ENCODE measurements at regions not wholly inside any gene's neighbourhood (a gene's known extent, or its start where the extent isn't known, plus 50 kb on each side); places are given as distances from the start of the nearest gene placed in this dataset.
"Not testable (repeated sequence)": the region's sequence is repeated elsewhere in the genome, so short reads cannot be mapped to it uniquely, and the experiment has no call there.

- DNase-seq = no peak
Observed at GRCh38 chrX:51151734-51152133, 180.9 kb upstream of the NUDT10 start.

- no peak for DNase-seq
Observed at GRCh38 chrX:51155157-51155556, 177.5 kb upstream of the NUDT10 start.

GRCh38 chrX:51155566-51155965 is 177.1 kb upstream of the NUDT10 start:
- no peak for DNase-seq

- DNase-seq = no peak
Observed at GRCh38 chrX:51158231-51158630, 174.4 kb upstream of the NUDT10 start.

- not testable (repeated sequence) for DNase-seq
Observed at GRCh38 chrX:51159378-51159777, 173.2 kb upstream of the NUDT10 start.

GRCh38 chrX:51163730-51164129 is 168.9 kb upstream of the NUDT10 start:
- no peak for DNase-seq

GRCh38 chrX:51178356-51178900 is 154.2 kb upstream of the NUDT10 start:
- DNase-seq = not testable (repeated sequence)

- not testable (repeated sequence) for DNase-seq
Observed at GRCh38 chrX:51179805-51180204, 152.8 kb upstream of the NUDT10 start.

- DNase-seq = no peak
Observed at GRCh38 chrX:51182545-51182944, 150.1 kb upstream of the NUDT10 start.

GRCh38 chrX:51192104-51192503 is 140.5 kb upstream of the NUDT10 start:
- no peak for DNase-seq

GRCh38 chrX:51215266-51215665 is 117.4 kb upstream of the NUDT10 start:
- DNase-seq = no peak

GRCh38 chrX:51215856-51216255 is 116.8 kb upstream of the NUDT10 start:
- no peak for DNase-seq

- no peak for DNase-seq
Observed at GRCh38 chrX:51242212-51242611, 90.4 kb upstream of the NUDT10 start.

- DNase-seq = no peak
Observed at GRCh38 chrX:51257490-51257889, 75.1 kb upstream of the NUDT10 start.

- DNase-seq = not testable (repeated sequence)
Observed at GRCh38 chrX:51262271-51262670, 70.4 kb upstream of the NUDT10 start.

GRCh38 chrX:51272638-51273037 is 60.0 kb upstream of the NUDT10 start:
- DNase-seq = no peak

- DNase-seq = no peak
Observed at GRCh38 chrX:51281758-51282318, 50.8 kb upstream of the NUDT10 start.

All from skin of body (tissue), 1 donor.